ENCODE measurements at regions not wholly inside any gene's neighbourhood (a gene's known extent, or its start where the extent isn't known, plus 50 kb on each side); places are given as distances from the start of the nearest gene placed in this dataset.

DNA sequence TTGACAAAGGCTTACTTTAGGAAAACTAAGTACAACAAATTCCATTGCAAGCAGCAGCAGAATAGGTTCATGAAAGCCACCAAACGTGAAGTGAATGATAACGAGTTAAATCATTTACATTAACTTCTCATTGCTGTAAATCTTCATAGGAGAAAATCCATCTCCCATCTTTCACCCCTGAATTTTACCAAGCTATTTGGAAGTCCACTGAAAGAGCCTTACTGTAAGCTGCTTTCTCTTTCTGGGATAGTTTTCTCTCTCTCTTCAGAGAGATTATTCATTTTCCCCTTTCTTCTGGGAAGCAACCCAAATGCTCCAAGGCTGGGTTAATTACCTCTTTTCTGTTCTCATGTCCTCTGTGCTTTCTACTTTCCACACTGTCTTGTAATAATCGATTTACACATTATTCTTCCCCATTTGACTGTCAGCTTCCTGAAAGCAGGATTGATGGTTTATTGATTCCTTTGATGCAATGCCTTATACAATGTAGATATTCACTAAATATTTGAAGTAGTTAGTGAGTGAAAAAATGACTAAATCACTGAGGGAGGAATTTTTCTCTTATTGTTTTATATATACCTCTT, 914.3 kb upstream of the ARPP21 start:
- intact Hi-C loops (cut with DNase I; ENCODE audit: low total_unique reads), result no loop called here
- WGBS, 2 donors, result 51 to 60% methylated on average over 3 of the region's 3 CpGs
- no peaks in the 10 kb centered on the region for H3K36me3 ChIP-seq (ENCODE audit: low read depth, missing control alignments)
- H3K4me1 ChIP-seq, result no peaks in the 10 kb centered on the region
- no peak for DNase-seq
- TF ChIP-seq, protein P1, sequence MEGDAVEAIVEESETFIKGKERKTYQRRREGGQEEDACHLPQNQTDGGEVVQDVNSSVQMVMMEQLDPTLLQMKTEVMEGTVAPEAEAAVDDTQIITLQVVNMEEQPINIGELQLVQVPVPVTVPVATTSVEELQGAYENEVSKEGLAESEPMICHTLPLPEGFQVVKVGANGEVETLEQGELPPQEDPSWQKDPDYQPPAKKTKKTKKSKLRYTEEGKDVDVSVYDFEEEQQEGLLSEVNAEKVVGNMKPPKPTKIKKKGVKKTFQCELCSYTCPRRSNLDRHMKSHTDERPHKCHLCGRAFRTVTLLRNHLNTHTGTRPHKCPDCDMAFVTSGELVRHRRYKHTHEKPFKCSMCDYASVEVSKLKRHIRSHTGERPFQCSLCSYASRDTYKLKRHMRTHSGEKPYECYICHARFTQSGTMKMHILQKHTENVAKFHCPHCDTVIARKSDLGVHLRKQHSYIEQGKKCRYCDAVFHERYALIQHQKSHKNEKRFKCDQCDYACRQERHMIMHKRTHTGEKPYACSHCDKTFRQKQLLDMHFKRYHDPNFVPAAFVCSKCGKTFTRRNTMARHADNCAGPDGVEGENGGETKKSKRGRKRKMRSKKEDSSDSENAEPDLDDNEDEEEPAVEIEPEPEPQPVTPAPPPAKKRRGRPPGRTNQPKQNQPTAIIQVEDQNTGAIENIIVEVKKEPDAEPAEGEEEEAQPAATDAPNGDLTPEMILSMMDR (IDR thresholded peaks at IDR 0.05), result no peak
- no peak for TF ChIP-seq POLR2A (IDR thresholded peaks at IDR 0.05)
- no peaks in the 10 kb centered on the region for H3K27me3 ChIP-seq
- no peak overlapping the region for H3K4me3 ChIP-seq
- no peaks in the 10 kb centered on the region for H3K9me3 ChIP-seq
- H3K27ac ChIP-seq, result no peak overlapping the region

DNA sequence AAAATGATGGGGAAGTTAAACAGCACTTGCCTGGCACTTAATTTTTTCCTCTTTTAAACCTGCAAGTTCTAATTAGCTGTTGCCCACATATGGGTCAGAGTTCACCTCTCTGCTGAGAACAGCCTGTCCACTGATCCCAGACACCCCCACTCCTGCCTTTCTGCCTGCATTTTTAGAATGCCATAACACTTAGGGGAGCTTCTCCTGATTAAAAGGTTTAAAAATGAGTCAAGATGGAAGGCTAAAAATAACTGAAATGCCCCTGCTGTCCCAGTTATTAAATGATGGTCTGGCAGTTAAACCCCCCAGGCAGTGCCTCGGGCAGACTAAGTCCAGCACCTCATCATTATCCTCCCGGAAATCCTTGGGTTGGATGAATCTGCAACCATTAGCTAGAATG, 913.6 kb upstream of the ARPP21 start:
- no peak for DNase-seq
- intact Hi-C loops (cut with DNase I; ENCODE audit: low total_unique reads), result no loop called here
- no peaks in the 10 kb centered on the region for H3K4me1 ChIP-seq

DNA sequence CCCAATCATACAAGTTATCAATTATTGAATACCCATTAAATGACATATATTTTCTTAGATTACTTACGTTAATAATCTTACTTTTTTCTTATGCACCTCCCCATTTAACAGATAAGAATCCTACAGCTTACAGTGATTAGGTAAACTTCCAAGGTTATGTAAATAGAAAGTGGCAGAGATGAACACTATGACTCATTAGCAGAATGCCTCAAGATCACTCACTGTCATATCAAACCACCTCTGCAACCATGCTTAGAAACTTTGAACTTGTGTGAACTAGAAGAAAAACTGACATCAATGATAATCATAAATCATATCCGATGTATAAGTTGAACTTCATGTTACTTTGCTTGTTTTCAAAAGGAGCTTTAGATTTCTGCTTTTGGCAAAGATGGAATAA, 911.6 kb upstream of the ARPP21 start:
- no peak overlapping the region for H3K27ac ChIP-seq
- H3K36me3 ChIP-seq (ENCODE audit: low read depth, missing control alignments), result no peaks in the 10 kb centered on the region
- H3K4me3 ChIP-seq, result no peak overlapping the region
- TF ChIP-seq, protein P1 (IDR thresholded peaks at IDR 0.05), result no peak
- TF ChIP-seq POLR2A (IDR thresholded peaks at IDR 0.05), result no peak
- no peaks in the 10 kb centered on the region for H3K9me3 ChIP-seq
- DNase-seq, result no peak
- intact Hi-C loops (cut with DNase I; ENCODE audit: low total_unique reads), result no loop called here
- H3K4me1 ChIP-seq, result no peaks in the 10 kb centered on the region
- 48% methylated on average over 2 of the region's 2 CpGs for WGBS, 2 donors
- no peaks in the 10 kb centered on the region for H3K27me3 ChIP-seq

More for the DNA sequence above, 913.6 kb upstream of the ARPP21 start:
- Histone ChIP-seq H3K27ac (no peak overlapping the region), H3K9me3 (no peaks in the 10 kb centered on the region), H3K27me3 (no peaks in the 10 kb centered on the region), H3K36me3 (ENCODE audit: low read depth, missing control alignments) (no peaks in the 10 kb centered on the region), H3K4me3 (no peak overlapping the region)
- 39 to 55% methylated on average over 2 of the region's 2 CpGs for WGBS, 2 donors
- TF ChIP-seq, protein P1 (IDR thresholded peaks at IDR 0.05), result no peak
- TF ChIP-seq POLR2A (IDR thresholded peaks at IDR 0.05), result no peak

DNA sequence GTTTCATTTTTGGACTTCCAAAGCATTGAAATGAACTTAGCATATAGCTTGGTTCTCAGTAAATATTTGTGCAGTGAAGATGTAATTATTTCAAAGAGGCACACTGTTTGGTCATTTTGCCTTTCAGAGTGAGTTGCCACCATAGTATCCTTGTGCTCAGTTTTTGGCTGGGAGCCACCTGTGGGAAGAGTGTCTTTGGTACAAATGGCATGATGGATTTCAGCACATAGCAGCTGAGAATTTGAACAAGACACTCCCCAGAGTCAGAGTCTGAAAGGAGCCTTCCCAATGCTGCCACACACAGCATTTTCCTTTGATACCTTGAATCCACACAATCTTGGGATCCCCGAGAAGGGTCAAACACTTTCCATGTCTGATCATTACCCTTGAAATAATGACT, 897.2 kb upstream of the ARPP21 start:
- 81 to 94% methylated on average over 1 of the region's 1 CpG for WGBS, 2 donors
- intact Hi-C loops (cut with DNase I; ENCODE audit: low total_unique reads), result no loop called here
- DNase-seq, result no peak
- Histone ChIP-seq H3K36me3 (ENCODE audit: low read depth, missing control alignments) (no peaks in the 10 kb centered on the region), H3K9me3 (no peaks in the 10 kb centered on the region), H3K4me3 (no peak overlapping the region), H3K4me1 (no peaks in the 10 kb centered on the region), H3K27me3 (no peaks in the 10 kb centered on the region), H3K27ac (no peak overlapping the region)
- TF ChIP-seq, protein P1 (IDR thresholded peaks at IDR 0.05), result no peak
- no peak for TF ChIP-seq POLR2A (IDR thresholded peaks at IDR 0.05)

DNA sequence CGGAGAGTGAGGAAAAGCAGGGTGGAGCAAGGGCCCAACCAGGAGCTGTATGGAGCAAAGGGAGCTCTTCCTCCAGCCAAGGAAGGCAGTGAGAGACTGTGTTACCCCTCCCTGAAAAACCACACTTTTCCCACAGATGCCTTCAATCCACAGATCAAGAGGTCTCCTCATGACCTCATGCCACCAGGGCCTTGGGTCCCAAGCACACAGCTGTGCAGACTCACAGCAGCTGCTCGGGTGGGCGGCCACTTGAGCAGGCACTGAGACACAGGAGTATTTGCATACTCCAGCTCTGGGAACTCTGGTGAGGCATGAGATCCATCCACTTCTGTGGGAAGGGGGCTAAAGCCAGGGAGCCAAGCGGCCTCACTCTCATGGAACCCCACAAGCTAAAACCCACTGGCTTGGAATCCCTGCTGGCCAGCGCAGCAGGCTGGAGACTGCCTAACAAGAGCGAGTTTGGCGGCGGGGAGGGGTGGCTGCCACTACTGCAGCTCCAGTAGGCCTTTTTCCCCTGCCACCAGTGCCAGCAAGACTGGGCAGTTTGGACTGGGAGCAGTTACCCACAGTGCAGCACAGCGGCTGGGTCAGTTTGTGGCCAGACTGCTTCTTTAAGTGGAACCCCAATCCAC, 880.6 kb upstream of the ARPP21 start:
- Histone ChIP-seq H3K27me3 (no peaks in the 10 kb centered on the region), H3K4me3 (no peak overlapping the region), H3K27ac (no peak overlapping the region), H3K36me3 (ENCODE audit: low read depth, missing control alignments) (no peaks in the 10 kb centered on the region), H3K4me1 (no peaks in the 10 kb centered on the region), H3K9me3 (no peaks in the 10 kb centered on the region)
- TF ChIP-seq POLR2A (IDR thresholded peaks at IDR 0.05), result no peak
- TF ChIP-seq, protein P1 (IDR thresholded peaks at IDR 0.05), result no peak
- DNase-seq, result no peak
- intact Hi-C loops (cut with DNase I; ENCODE audit: low total_unique reads), result no loop called here
- WGBS, 2 donors, result 75 to 82% methylated on average over 8 to 9 of the region's 9 CpGs
